CD4-positive, alpha-beta T cell (primary cell): ENCODE measurements at regions not wholly inside any gene's neighbourhood (a gene's known extent, or its start where the extent isn't known, plus 50 kb on each side); places are given as distances from the start of the nearest gene placed in this dataset.

Experiments
- ATAC-seq: fragments of 200-7000 bp; cut with Tn5 transposase; one replicate; pipeline ENCODE4 v1.10.0; 2022; ENCODE audit warnings: mild to moderate bottlenecking; ENCODE audit not compliant: poor library complexity
- CTCF ChIA-PET: fragments of 350-600 bp; sonication (Branson Sonifier 250); formaldehyde crosslinking; loops from one replicate; lab custom pipeline; 2021; ENCODE audit warnings: antibody characterized with exemption, inconsistent platforms; lab: Charles Lee
- POLR2A ChIA-PET: fragments of 350-600 bp; sonication (Branson Sonifier 250); formaldehyde crosslinking; loops from one replicate; lab custom pipeline; 2021; ENCODE audit warnings: antibody characterized with exemption, inconsistent platforms; lab: Charles Lee
- DNase-seq, 14 experiments: peaks; one replicate each; pipeline ENCODE4 v3.0.0-alpha.2; 2013 to 2020; ENCODE audit warnings: mixed read lengths in 2 of 14
- H3K27ac ChIP-seq, 2 donors: one replicate each; pipeline versions ENCODE4 v1.5.1 to v1.7.0; 2013; ENCODE audit warnings: low read length in 2 of 2, low read depth in 1 of 2, mild to moderate bottlenecking in 1 of 2
- H3K27me3 ChIP-seq, 2 experiments: 1 replicate in 1 of 2; 2 replicates in 1 of 2; pipeline versions ENCODE4 v1.6.1 to v1.7.0; 2013; ENCODE audit warnings: low read length in 2 of 2, control low read depth in 1 of 2, mild to moderate bottlenecking in 1 of 2, moderate library complexity in 1 of 2; ENCODE audit not compliant: insufficient read depth in 2 of 2, control insufficient read depth in 1 of 2
- H3K36me3 ChIP-seq: one replicate; pipeline ENCODE4 v1.6.1; 2013; ENCODE audit warnings: low read length, control low read depth; ENCODE audit not compliant: insufficient read depth
- H3K4me1 ChIP-seq: one replicate; pipeline ENCODE4 v1.6.1; 2013; ENCODE audit warnings: low read length, control low read depth; ENCODE audit not compliant: insufficient read depth
- H3K4me3 ChIP-seq: one replicate; pipeline ENCODE4 v1.5.1; 2013; ENCODE audit warnings: mild to moderate bottlenecking, low read length, moderate library complexity
- H3K9me3 ChIP-seq, 2 experiments: 1 replicate in 1 of 2; 2 replicates in 1 of 2; pipeline versions ENCODE4 v1.6.1 to v1.7.0; 2013; ENCODE audit warnings: low read length in 2 of 2, mild to moderate bottlenecking in 2 of 2, control low read depth in 1 of 2, moderate library complexity in 1 of 2; ENCODE audit not compliant: control insufficient read depth in 1 of 2, insufficient read depth in 1 of 2
- H3K27ac Mint-ChIP-seq: one replicate; pipeline ENCODE4 v1.8.0; 2020; ENCODE audit warnings: mixed read lengths
- H3K27me3 Mint-ChIP-seq: one replicate; pipeline ENCODE4 v1.8.0; 2021; ENCODE audit warnings: mixed read lengths
- H3K36me3 Mint-ChIP-seq: one replicate; pipeline ENCODE4 v1.8.0; 2021; ENCODE audit warnings: low read depth, mixed read lengths
- H3K4me1 Mint-ChIP-seq: one replicate; pipeline ENCODE4 v1.8.0; 2021; ENCODE audit warnings: low read depth, mixed read lengths
- H3K4me3 Mint-ChIP-seq: one replicate; pipeline ENCODE4 v1.8.0; 2020; ENCODE audit warnings: mild to moderate bottlenecking, mixed read lengths
- H3K9me3 Mint-ChIP-seq: one replicate; pipeline ENCODE4 v1.8.0; 2020; ENCODE audit warnings: mixed read lengths
- intact Hi-C, 2 experiments: fragments of 100-400 bp; cut with DNase I in 1 of 2; cut with micrococcal nuclease in 1 of 2; formaldehyde crosslinking; loops; one replicate each; pipeline versions ENCODE4 v1.15.1 to v1.9.0; 2023 to 2025; cut with DNase I, micrococcal nuclease
- TF ChIP-seq, protein P1 (sequence below): fragments of 200-600 bp; IDR thresholded peaks from one replicate; pipeline ENCODE4 v1.8.0; 2022; ENCODE audit warnings: antibody characterized with exemption, mild to moderate bottlenecking

DNA sequence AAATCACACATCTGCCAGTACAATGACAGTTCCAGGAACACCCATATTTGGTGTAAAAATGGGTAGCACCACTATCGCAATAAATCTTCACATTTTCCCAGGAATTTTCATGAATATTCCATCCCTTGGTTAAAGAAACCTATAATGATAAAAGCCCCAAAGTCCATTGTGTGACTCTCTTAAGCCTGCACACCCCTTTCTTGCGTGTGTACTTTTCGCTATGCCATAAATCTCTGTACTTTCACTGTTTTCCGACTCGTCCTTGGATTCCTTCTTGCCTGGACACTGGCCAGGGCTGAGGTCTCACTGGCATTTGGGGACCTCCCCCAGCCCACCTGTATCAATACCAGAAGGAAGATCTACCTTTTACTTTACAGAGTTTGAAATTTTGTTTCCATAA lies 172.3 kb downstream of the RNF152 start:
- no peak overlapping the region for H3K27ac Mint-ChIP-seq
- H3K4me1 Mint-ChIP-seq, result no peaks in the 10 kb centered on the region
- Histone ChIP-seq H3K9me3 (no peaks in the 10 kb centered on the region), H3K4me3 (no peak overlapping the region), H3K27me3 (no peaks in the 10 kb centered on the region), H3K27ac (no peak overlapping the region), H3K4me1 (no peaks in the 10 kb centered on the region), H3K36me3 (no peaks in the 10 kb centered on the region)
- no peaks in the 10 kb centered on the region for H3K9me3 Mint-ChIP-seq
- no peaks in the 10 kb centered on the region for H3K36me3 Mint-ChIP-seq
- H3K4me3 Mint-ChIP-seq, result no peak overlapping the region
- H3K27me3 Mint-ChIP-seq, result peaks cover 7% of the 10 kb centered on the region
- ChIA-PET CTCF (no interaction called here), POLR2A (no interaction called here)
- intact Hi-C loops, result no loop called here
- DNase-seq (no peak), ATAC-seq (no peak)
- TF ChIP-seq, protein P1, sequence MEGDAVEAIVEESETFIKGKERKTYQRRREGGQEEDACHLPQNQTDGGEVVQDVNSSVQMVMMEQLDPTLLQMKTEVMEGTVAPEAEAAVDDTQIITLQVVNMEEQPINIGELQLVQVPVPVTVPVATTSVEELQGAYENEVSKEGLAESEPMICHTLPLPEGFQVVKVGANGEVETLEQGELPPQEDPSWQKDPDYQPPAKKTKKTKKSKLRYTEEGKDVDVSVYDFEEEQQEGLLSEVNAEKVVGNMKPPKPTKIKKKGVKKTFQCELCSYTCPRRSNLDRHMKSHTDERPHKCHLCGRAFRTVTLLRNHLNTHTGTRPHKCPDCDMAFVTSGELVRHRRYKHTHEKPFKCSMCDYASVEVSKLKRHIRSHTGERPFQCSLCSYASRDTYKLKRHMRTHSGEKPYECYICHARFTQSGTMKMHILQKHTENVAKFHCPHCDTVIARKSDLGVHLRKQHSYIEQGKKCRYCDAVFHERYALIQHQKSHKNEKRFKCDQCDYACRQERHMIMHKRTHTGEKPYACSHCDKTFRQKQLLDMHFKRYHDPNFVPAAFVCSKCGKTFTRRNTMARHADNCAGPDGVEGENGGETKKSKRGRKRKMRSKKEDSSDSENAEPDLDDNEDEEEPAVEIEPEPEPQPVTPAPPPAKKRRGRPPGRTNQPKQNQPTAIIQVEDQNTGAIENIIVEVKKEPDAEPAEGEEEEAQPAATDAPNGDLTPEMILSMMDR, result no peak

DNA sequence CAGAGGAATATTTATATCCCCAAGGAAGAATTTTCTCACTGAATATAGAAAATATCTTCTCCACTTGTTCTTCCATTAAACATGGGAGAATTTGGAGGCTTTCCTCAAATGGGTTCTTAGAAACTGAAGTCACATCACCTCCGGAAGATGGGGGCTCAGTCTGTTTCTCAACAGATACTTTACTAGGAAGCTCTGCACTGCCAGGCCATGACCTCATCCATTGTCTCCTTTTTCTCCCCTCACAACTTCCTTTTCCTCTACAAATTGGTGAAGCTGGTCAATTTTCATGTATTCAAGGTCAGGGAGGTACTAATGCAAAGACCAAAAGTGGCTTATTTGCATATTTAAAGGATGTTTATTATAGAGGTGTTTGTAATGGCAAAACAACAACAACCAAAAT lies 173.1 kb downstream of the RNF152 start:
- Mint-ChIP-seq H3K27ac (no peak overlapping the region), H3K4me1 (no peaks in the 10 kb centered on the region), H3K4me3 (no peak overlapping the region), H3K9me3 (no peaks in the 10 kb centered on the region), H3K36me3 (no peaks in the 10 kb centered on the region), H3K27me3 (peaks cover 8% of the 10 kb centered on the region)
- Histone ChIP-seq H3K4me1 (no peaks in the 10 kb centered on the region), H3K9me3 (no peaks in the 10 kb centered on the region), H3K36me3 (no peaks in the 10 kb centered on the region), H3K4me3 (no peak overlapping the region), H3K27me3 (no peaks in the 10 kb centered on the region), H3K27ac (no peak overlapping the region)
- intact Hi-C loops, result no loop called here
- ATAC-seq (no peak), DNase-seq (no peak)
- POLR2A ChIA-PET, result no interaction called here
- TF ChIP-seq, protein P1, result no peak
- CTCF ChIA-PET, result no interaction called here

GRCh38 chr18:61718944-61719343 lies 173.9 kb downstream of the RNF152 start:
- H3K4me1 ChIP-seq, result no peaks in the 10 kb centered on the region
- Mint-ChIP-seq H3K36me3 (no peaks in the 10 kb centered on the region), H3K4me1 (no peaks in the 10 kb centered on the region), H3K9me3 (no peaks in the 10 kb centered on the region), H3K4me3 (no peak overlapping the region), H3K27ac (no peak overlapping the region), H3K27me3 (peaks cover 15% of the 10 kb centered on the region)
- H3K9me3 ChIP-seq, result no peaks in the 10 kb centered on the region
- ATAC-seq (no peak), DNase-seq (no peak)
- intact Hi-C loops, result no loop called here
- ChIA-PET CTCF (no interaction called here), POLR2A (no interaction called here)
- TF ChIP-seq, protein P1, result no peak
- H3K36me3 ChIP-seq, result no peaks in the 10 kb centered on the region
- no peak overlapping the region for H3K4me3 ChIP-seq
- H3K27ac ChIP-seq, result no peak overlapping the region
- H3K27me3 ChIP-seq, result no peaks in the 10 kb centered on the region
